VCaP (cell line): ENCODE measurements at regions not wholly inside any gene's neighbourhood (a gene's known extent, or its start where the extent isn't known, plus 50 kb on each side); places are given as distances from the start of the nearest gene placed in this dataset.

Experiments used
- H3K27ac ChIP-seq: fragments of 450-650 bp; 2 replicates; pipeline ENCODE4 v1.5.1; 2017
- CTCF ChIP-seq: fragments of 450-650 bp; conservative IDR thresholded peaks from 2 replicates; pipeline ENCODE4 v1.5.1; 2017; ENCODE audit warnings: mild to moderate bottlenecking, moderate library complexity

GRCh38 chr1:91619881-91620280, 119.2 kb downstream of the CDC7 start:
- no peak for TF ChIP-seq CTCF
- H3K27ac ChIP-seq, result no peak overlapping the region

- no peak overlapping the region for H3K27ac ChIP-seq
- no peak for TF ChIP-seq CTCF
Observed at GRCh38 chr1:91621360-91621759, 120.7 kb downstream of the CDC7 start.

GRCh38 chr1:91621907-91622306, 121.3 kb downstream of the CDC7 start:
- no peak for TF ChIP-seq CTCF
- no peak overlapping the region for H3K27ac ChIP-seq

GRCh38 chr1:91622616-91623015, 122.0 kb downstream of the CDC7 start:
- no peak for TF ChIP-seq CTCF
- H3K27ac ChIP-seq, result no peak overlapping the region

- H3K27ac ChIP-seq, result no peak overlapping the region
- no peak for TF ChIP-seq CTCF
Observed at GRCh38 chr1:91623020-91623419, 122.4 kb downstream of the CDC7 start.

GRCh38 chr1:91624331-91624730, 123.7 kb downstream of the CDC7 start:
- no peak for TF ChIP-seq CTCF
- no peak overlapping the region for H3K27ac ChIP-seq
